GM23248 (cell line): ENCODE measurements at regions not wholly inside any gene's neighbourhood (a gene's known extent, or its start where the extent isn't known, plus 50 kb on each side); places are given as distances from the start of the nearest gene placed in this dataset.

ENCODE experiments used
- DNase-seq: peaks from one replicate; pipeline ENCODE4 v3.0.0-alpha.2; 2015
- H2AFZ ChIP-seq: fragments of 200-600 bp; sonication (generic); 2 replicates; pipeline ENCODE4 v1.6.1; 2016; ENCODE audit warnings: antibody characterized with exemption
- H3F3A ChIP-seq: fragments of 200-600 bp; sonication (generic); 2 replicates; pipeline ENCODE4 v1.6.1; 2016; ENCODE audit warnings: mild to moderate bottlenecking, antibody characterized with exemption, mixed run types; ENCODE audit not compliant: insufficient read depth
- H3K27ac ChIP-seq: fragments of 200-600 bp; sonication (generic); 2 replicates; pipeline ENCODE4 v1.5.1; 2016; ENCODE audit warnings: mild to moderate bottlenecking
- H3K27me3 ChIP-seq: fragments of 200-600 bp; sonication (generic); replicated peaks from 2 replicates; pipeline ENCODE4 v1.6.1; 2016; ENCODE audit warnings: mild to moderate bottlenecking; ENCODE audit not compliant: insufficient read depth
- H3K36me3 ChIP-seq: fragments of 200-600 bp; sonication (generic); 2 replicates; pipeline ENCODE4 v1.6.1; 2016; ENCODE audit warnings: low read depth, mild to moderate bottlenecking
- H3K4me1 ChIP-seq: fragments of 200-600 bp; sonication (generic); 2 replicates; pipeline ENCODE4 v1.6.1; 2016; ENCODE audit warnings: mild to moderate bottlenecking; ENCODE audit not compliant: insufficient read depth
- H3K4me2 ChIP-seq: fragments of 200-600 bp; sonication (generic); one replicate; pipeline ENCODE4 v1.6.1; 2016; ENCODE audit warnings: mild to moderate bottlenecking; ENCODE audit not compliant: unreplicated experiment
- H3K4me3 ChIP-seq: fragments of 200-600 bp; sonication (generic); 2 replicates; pipeline ENCODE4 v1.5.1; 2016; ENCODE audit warnings: mild to moderate bottlenecking
- H3K79me2 ChIP-seq: fragments of 200-600 bp; sonication (generic); 2 replicates; pipeline ENCODE4 v1.6.1; 2016; ENCODE audit warnings: mild to moderate bottlenecking; ENCODE audit not compliant: insufficient read depth
- H3K9ac ChIP-seq: fragments of 200-600 bp; sonication (generic); 2 replicates; pipeline ENCODE4 v1.6.1; 2016; ENCODE audit warnings: mild to moderate bottlenecking
- H3K9me2 ChIP-seq: fragments of 200-600 bp; sonication (generic); 2 replicates; pipeline ENCODE4 v1.6.1; 2016; ENCODE audit warnings: mixed run types, mild to moderate bottlenecking, moderate library complexity; ENCODE audit not compliant: insufficient read depth
- H3K9me3 ChIP-seq: fragments of 200-600 bp; sonication (generic); one replicate; pipeline ENCODE4 v1.6.1; 2017; ENCODE audit warnings: low read depth
- H4K20me1 ChIP-seq: fragments of 200-600 bp; sonication (generic); 2 replicates; pipeline ENCODE4 v1.6.0; 2016; ENCODE audit not compliant: insufficient read depth
- EZH2 ChIP-seq: fragments of 200-600 bp; sonication (generic); IDR thresholded peaks from 2 replicates; pipeline ENCODE4 v1.6.1; 2018; ENCODE audit warnings: antibody characterized with exemption, mild to moderate bottlenecking; ENCODE audit not compliant: insufficient read depth, poor library complexity, severe bottlenecking
- EZH2phosphoT487 ChIP-seq: fragments of 200-600 bp; sonication (generic); IDR thresholded peaks from 2 replicates; pipeline ENCODE4 v1.6.1; 2018; ENCODE audit warnings: antibody characterized with exemption, moderate library complexity, mild to moderate bottlenecking, low read depth; ENCODE audit not compliant: insufficient read depth
- WGBS, 2 experiments: methylation state at CpG; one replicate each; pipeline ENCODE4 v1.1.6; 2015 to 2017; ENCODE audit warnings: low lambda C conversion rate in 2 of 2, low coverage in 1 of 2; ENCODE audit errors: missing lambda C conversion rate in 2 of 2; 5-methylcytosine and 5-hydroxymethylcytosine counted together
- in situ Hi-C: fragments of 300-500 bp; cut with MboI; formaldehyde crosslinking; loops from 2 replicates; pipeline ENCODE4 v1.15.0; 2020

- no peaks in the 10 kb centered on the region for H3K79me2 ChIP-seq
- H3K4me3 ChIP-seq: no peak overlapping the region
- no peaks in the 10 kb centered on the region for H3K9me3 ChIP-seq
- no peaks in the 10 kb centered on the region for H3K27me3 ChIP-seq
- H3K9me2 ChIP-seq: no peaks in the 10 kb centered on the region
- in situ Hi-C loops: no loop called here
- no peaks in the 10 kb centered on the region for H3F3A ChIP-seq
- no peak overlapping the region for H3K9ac ChIP-seq
- H4K20me1 ChIP-seq: no peaks in the 10 kb centered on the region
- no peak for DNase-seq
- H3K27ac ChIP-seq: no peak overlapping the region
- H3K36me3 ChIP-seq: no peaks in the 10 kb centered on the region
- H2AFZ ChIP-seq: no peak overlapping the region
- H3K4me1 ChIP-seq: no peaks in the 10 kb centered on the region
- 22 to 27% methylated on average over 9 of the region's 9 CpGs for WGBS, 2 experiments
- no peak overlapping the region for H3K4me2 ChIP-seq
- TF ChIP-seq EZH2 (no peak), EZH2phosphoT487 (no peak)
These were observed 326.4 kb upstream of the CTNND2 start for GRCh38 chr5:12230659-12231058.

- no peak overlapping the region for H3K4me3 ChIP-seq
- peaks cover 2% of the 10 kb centered on the region for H3K9me3 ChIP-seq
- H4K20me1 ChIP-seq: no peaks in the 10 kb centered on the region
- no peaks in the 10 kb centered on the region for H3K27me3 ChIP-seq
- no peak overlapping the region for H3K27ac ChIP-seq
- no peak overlapping the region for H3K4me2 ChIP-seq
- no peaks in the 10 kb centered on the region for H3F3A ChIP-seq
- TF ChIP-seq EZH2: no peak
- no peak for TF ChIP-seq EZH2phosphoT487
- DNase-seq: no peak
- in situ Hi-C loops: no loop called here
- no peaks in the 10 kb centered on the region for H3K9me2 ChIP-seq
- no peaks in the 10 kb centered on the region for H3K36me3 ChIP-seq
- H3K4me1 ChIP-seq: no peaks in the 10 kb centered on the region
- no peak overlapping the region for H2AFZ ChIP-seq
- no peaks in the 10 kb centered on the region for H3K79me2 ChIP-seq
- H3K9ac ChIP-seq: no peak overlapping the region
- 3 to 14% methylated on average over 2 of the region's 2 CpGs for WGBS, 2 experiments
These were observed 312.8 kb upstream of the CTNND2 start for GRCh38 chr5:12217039-12217438.

- Histone ChIP-seq H3K79me2 (no peaks in the 10 kb centered on the region), H4K20me1 (no peaks in the 10 kb centered on the region), H3K36me3 (no peaks in the 10 kb centered on the region), H3F3A (no peaks in the 10 kb centered on the region), H3K4me3 (no peak overlapping the region), H3K4me2 (no peak overlapping the region), H2AFZ (no peak overlapping the region), H3K9ac (no peak overlapping the region), H3K9me3 (no peaks in the 10 kb centered on the region), H3K27ac (no peak overlapping the region), H3K27me3 (no peaks in the 10 kb centered on the region), H3K4me1 (no peaks in the 10 kb centered on the region), H3K9me2 (no peaks in the 10 kb centered on the region)
- in situ Hi-C loops: no loop called here
- no peak for DNase-seq
- 15 to 18% methylated on average over 2 of the region's 2 CpGs for WGBS, 2 experiments
- TF ChIP-seq EZH2phosphoT487: no peak
- no peak for TF ChIP-seq EZH2
These were observed 310.2 kb upstream of the CTNND2 start for GRCh38 chr5:12214267-12215015.

GRCh38 chr5:12208366-12209100, 304.3 kb upstream of the CTNND2 start:
- Histone ChIP-seq H3K9ac (no peak overlapping the region), H3K27me3 (no peaks in the 10 kb centered on the region), H3K9me2 (no peaks in the 10 kb centered on the region), H3K4me2 (no peak overlapping the region), H3K79me2 (no peaks in the 10 kb centered on the region), H3K9me3 (no peaks in the 10 kb centered on the region), H2AFZ (no peak overlapping the region), H3K27ac (no peak overlapping the region), H3K4me1 (no peaks in the 10 kb centered on the region), H3K36me3 (no peaks in the 10 kb centered on the region), H4K20me1 (no peaks in the 10 kb centered on the region), H3K4me3 (no peak overlapping the region), H3F3A (no peaks in the 10 kb centered on the region)
- TF ChIP-seq EZH2 (no peak), EZH2phosphoT487 (no peak)
- in situ Hi-C loops: no loop called here
- 3 to 8% methylated on average over 4 of the region's 4 CpGs for WGBS, 2 experiments
- DNase-seq: no peak
